ENCODE measurements at regions not wholly inside any gene's neighbourhood (a gene's known extent, or its start where the extent isn't known, plus 50 kb on each side); places are given as distances from the start of the nearest gene placed in this dataset.

GRCh38 chr2:42979870-42980763, 187.7 kb upstream of the HAAO start:
- POLR2A ChIA-PET: no interaction called here
- Histone ChIP-seq H4K20me1 (replicated peaks; ENCODE audit: control insufficient read depth, extremely low read depth, insufficient read depth, low read length) (no peaks in the 10 kb centered on the region), H2AFZ (ENCODE audit: low read depth, low read length) (no peak overlapping the region), H3K36me3 (ENCODE audit: control insufficient read depth in 2 of 2, extremely low read depth in 1 of 2, insufficient read depth in 2 of 2, low read length in 2 of 2) (no peaks in the 10 kb centered on the region), H3K4me3 (replicated peaks in 1 of 3; ENCODE audit: insufficient read depth in 1 of 3, low read depth in 1 of 3, low read length in 3 of 3) (no peak overlapping the region), H3K27ac (ENCODE audit: insufficient read depth, low read depth, low read length) (no peak overlapping the region), H3K27me3 (ENCODE audit: control insufficient read depth in 2 of 2, insufficient read depth in 2 of 2, low read length in 2 of 2) (peaks cover 2 to 5% of the 10 kb centered on the region in 2 experiments), H3K9me1 (replicated peaks; ENCODE audit: control insufficient read depth, extremely low read depth, insufficient read depth, low read length) (no peaks in the 10 kb centered on the region), H3K79me2 (ENCODE audit: control insufficient read depth, insufficient read depth, low read length) (no peaks in the 10 kb centered on the region), H3K9me3 (replicated peaks; ENCODE audit: control insufficient read depth, insufficient read depth, low read length) (no peaks in the 10 kb centered on the region), H3K4me2 (ENCODE audit: insufficient read depth, low read length) (no peak overlapping the region), H3K9ac (replicated peaks; ENCODE audit: extremely low read depth, insufficient read depth, low read length) (no peak overlapping the region), H3K4me1 (ENCODE audit: control insufficient read depth, extremely low read depth, insufficient read depth, low read length) (peaks cover 10% of the 10 kb centered on the region)
- BruUV-seq (replicated peaks): no TSS peak
- TF ChIP-seq GATA2 (IDR thresholded peaks at IDR 0.05; ENCODE audit: insufficient read depth, insufficient read length, low read depth, low read length) (no peak), MYC (IDR thresholded peaks at IDR 0.05; ENCODE audit: low read depth, low read length) (no peak), POLR2AphosphoS5 (IDR thresholded peaks at IDR 0.05; ENCODE audit: insufficient read depth, low read depth, low read length) (no peak), CTCF (IDR thresholded peaks at IDR 0.05; ENCODE audit: extremely low read depth in 1 of 2, insufficient read depth in 1 of 2, low read depth in 1 of 2, low read length in 2 of 2) (no peak), MAX (IDR thresholded peaks at IDR 0.05; ENCODE audit: insufficient read depth, insufficient read length) (no peak), EZH2 (IDR thresholded peaks at IDR 0.05; ENCODE audit: borderline replicate concordance, low read depth, low read length, severe bottlenecking) (no peak), POLR2A (IDR thresholded peaks at IDR 0.05; ENCODE audit: low read depth, low read length) (no peak), JUN (IDR thresholded peaks at IDR 0.05; ENCODE audit: borderline replicate concordance, insufficient read depth, insufficient read length, low read depth) (no peak), FOS (IDR thresholded peaks at IDR 0.05; ENCODE audit: borderline replicate concordance, insufficient read depth, low read length) (no peak)
- intact Hi-C loops (cut with micrococcal nuclease): loop anchor here (5.0 kb wide), 3 partner anchors 42 to 562 kb away; no protein-coding TSS in a partner anchor
- no peak for DNase-seq (ENCODE audit: low read depth, low spot score)
- dilution Hi-C loops (cut with MboI; ENCODE audit: extremely low pct_ligation_motif_present, low sequenced_read_pairs): no loop called here
- CTCF ChIA-PET: interaction anchor here (8.9 kb wide), 1 partner anchor 244 kb away, joined by 240 read pairs; the partner anchor contains the start of gene ZFP36L2
- FAIRE-seq: no peak

All from endothelial cell of umbilical vein (primary cell).